ENCODE measurements at regions not wholly inside any gene's neighbourhood (a gene's known extent, or its start where the extent isn't known, plus 50 kb on each side); places are given as distances from the start of the nearest gene placed in this dataset.
"Not testable (repeated sequence)": the region's sequence is repeated elsewhere in the genome, so short reads cannot be mapped to it uniquely, and the experiment has no call there.

DNA sequence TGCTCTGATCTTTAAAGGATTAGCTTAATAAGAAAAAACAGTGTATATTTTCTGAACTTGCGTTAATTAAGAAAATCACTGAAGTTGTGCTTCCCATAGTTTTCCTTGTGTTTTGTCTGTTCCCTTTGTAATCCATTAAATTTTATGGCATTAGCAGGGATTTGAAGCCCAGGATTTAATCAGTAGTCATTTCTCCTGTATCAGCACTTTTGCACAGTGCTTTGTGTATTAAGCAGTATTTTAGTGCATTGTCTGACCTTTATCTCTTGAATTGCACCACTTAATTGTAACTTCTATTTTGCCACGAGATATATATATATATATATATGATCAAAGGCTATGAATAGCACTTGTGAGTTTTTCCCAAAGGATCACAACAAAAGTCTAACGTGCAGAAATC lies 133.7 kb downstream of the S1PR1 start:
- no peak for DNase-seq (ENCODE audit: low read depth)

DNA sequence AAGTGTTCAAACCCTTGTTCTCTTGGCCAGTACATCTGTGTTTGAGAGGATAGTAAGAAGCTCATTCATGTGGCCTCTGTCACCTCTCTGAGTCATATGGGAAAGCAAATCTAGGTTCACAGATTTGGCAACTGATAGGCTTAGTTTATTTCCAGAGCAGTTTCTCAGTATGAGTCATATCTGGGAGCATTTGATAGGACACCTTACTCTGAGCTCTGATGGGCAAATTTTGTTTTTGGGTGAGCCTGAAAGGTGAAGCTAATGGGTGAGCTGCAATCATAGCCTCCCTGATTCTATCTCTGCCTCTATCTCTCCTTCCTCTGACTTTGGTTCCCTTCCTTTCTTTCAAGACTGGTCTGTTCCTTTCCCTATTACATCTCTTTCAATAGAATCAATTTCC lies 134.4 kb downstream of the S1PR1 start:
- DNase-seq (ENCODE audit: low read depth) = no peak

DNA sequence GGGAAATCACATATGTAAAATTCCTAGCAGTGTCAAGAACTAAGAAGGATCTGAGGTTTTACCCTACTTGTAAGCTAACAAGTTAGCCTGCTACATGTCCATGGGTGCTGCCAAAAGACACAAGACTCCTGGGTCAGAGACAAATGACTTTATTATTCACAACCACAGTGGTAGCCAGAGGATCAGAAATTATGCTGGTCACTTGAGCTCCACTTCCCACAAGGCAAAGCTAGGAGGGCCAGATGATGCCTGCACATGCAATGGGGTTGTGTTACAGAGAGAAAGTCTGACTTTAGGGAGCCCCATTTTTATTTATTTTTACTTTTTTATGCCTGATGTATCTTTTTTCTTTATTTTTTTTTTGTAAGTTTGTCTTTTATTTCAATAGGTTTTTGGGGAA lies 136.8 kb downstream of the S1PR1 start:
- DNase-seq (ENCODE audit: low read depth) = no peak

DNA sequence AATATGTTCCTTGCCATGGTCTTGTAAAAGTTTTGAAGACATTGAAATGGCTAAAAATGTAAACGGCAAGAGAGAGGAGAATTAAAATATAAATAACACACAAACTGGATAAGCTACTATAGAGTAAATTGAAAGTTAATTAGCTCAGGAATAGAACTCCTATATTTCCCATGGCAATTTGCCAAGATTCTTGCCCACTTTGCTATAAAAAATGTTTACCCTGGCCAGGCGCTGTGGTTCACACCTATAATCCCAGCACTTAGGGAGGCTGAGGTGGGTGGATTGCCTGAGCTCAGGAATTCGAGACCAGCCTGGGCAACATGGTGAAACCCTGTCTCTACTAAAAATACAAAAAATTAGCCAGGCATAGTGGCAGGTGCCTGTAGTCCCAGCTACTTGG lies 138.6 kb downstream of the S1PR1 start:
- DNase-seq (ENCODE audit: low read depth) = not testable (repeated sequence)

DNA sequence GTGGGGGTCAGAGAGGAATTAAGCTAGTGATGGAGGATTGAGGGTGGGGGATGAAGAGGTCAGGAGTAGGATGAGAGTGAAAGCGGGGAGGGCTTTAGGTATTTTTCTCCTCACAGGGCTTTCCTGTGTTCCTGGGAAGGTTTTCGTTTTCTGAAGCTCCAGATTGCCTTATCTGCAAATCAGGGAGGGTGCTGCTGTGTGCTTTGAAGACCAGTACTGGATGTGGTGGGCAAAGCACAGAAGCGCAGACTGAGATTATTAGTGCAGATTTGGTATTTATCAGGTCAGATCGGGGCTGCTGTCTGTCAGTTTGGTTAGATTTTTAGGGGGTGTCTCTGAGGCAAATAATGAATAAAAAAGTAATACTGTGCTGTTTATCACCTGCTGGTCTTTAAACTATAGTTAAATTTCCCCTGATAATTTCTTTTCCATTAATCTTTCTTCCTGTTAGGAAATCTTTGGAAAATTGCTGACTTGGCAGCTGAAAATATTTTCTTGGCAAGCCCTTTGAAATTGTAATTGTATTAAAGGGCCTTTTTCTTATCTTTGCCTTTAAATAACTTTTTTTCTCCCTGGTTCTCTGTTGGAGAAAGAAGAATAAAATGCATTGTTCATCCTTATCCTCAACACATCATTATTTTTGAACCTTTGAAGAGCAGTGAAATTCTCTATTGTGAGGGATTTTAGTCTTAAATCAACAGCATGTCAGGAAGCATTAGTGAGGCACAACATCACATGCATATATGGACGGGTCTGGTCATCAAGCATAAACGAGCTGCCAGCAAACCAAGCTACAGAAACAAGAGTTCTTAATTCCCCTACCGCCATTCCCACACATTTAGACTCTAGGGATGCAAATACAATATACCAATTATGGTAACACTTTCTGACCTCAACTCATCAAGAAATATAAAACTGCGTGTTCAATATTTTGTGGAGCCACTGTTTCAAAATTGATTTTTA lies 139.6 kb downstream of the S1PR1 start:
- no peak for DNase-seq (ENCODE audit: low read depth)

DNA sequence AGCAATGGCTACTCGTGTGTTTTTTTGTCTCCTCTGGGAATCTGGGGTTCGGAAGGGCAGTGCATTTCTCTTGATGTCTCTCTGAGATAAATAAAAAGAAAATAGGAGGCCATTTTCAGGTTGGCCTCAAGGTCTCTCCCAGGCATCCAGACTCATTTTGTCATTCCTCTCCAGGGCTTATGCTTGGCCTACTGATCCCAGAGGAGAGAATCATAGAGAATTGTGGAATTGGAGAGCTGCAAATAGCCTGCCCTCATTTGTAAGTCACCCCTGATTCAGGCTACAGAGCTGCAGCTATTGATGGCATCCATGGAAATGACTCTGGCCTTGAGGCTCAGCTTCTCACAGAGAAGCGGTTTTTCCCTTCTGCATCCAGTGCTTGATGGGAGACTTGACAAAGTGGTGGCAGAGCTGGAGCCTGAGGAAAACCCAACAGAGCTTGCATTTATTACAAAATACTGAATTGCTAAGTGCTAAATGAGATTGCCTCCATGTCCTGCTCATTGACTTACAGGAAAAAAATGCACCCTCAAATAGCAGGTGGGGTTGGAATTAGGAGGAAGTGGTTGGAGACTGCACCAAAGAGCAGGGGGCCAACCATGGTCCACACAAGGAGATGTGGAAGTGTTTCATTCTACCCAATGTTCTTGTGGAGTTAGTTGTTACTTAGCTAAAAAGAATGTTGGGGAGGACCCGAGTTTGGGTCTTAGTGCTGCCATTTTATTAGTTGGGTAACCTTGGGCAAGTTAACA lies 140.4 kb downstream of the S1PR1 start:
- no peak for DNase-seq (ENCODE audit: low read depth)

DNA sequence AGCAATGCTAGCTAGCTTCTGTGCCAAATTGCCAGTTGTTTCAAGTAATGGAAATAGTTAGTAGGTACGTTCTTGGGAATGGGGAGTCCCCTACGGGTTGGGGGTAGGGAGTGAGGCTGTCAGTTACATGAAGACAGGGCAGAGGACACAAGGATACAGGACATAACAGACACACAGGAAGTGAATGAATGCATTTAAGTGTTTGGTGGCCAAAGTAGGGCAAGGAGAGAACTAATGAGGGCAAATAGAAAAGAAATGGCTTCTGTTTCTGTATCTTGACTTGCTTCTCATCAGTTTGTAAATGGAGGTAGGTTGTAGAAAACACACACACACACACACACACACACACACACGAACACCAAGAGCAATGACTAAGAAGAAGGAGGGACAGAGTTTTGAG lies 142.2 kb downstream of the S1PR1 start:
- DNase-seq (ENCODE audit: low read depth) = no peak

DNA sequence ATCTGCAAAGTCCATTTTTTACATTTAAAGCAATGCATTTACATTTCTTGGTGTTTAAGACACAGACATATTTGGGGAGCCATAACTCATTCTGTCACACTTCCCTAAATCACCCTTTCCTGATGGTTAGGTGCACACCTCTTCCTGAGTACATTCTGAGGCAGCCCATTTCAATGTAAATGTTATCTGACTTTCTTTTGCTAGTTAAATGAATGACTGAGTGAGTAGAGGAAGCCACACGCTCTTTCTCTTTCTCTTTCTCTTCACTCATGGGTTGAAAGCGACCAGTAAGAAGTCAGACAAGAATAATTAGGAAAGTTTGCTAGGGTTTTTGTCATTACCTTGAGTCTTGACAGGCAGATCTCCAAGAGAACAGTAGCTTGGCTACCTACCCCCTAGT lies 143.1 kb downstream of the S1PR1 start:
- no peak for DNase-seq (ENCODE audit: low read depth)

DNA sequence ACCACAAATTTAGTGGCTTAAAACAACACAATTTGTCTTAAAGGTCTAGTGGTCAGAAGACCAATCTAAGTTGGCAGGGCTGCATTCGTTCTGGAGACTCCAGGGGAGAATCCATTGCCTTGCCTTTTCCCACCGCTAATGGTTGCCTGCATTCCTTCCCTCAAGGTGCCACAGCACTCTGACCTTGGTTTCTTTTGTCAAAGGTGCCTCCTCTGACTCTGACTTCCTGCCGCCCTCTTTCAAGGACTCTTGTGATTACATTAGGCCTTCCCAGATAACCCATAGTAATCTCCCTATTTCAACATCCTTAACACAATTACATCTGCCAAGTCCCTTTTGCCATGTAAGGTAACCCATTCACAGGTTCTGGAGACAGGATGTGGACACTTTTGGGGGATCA lies 145.3 kb downstream of the S1PR1 start:
- DNase-seq (ENCODE audit: low read depth) = no peak

DNA sequence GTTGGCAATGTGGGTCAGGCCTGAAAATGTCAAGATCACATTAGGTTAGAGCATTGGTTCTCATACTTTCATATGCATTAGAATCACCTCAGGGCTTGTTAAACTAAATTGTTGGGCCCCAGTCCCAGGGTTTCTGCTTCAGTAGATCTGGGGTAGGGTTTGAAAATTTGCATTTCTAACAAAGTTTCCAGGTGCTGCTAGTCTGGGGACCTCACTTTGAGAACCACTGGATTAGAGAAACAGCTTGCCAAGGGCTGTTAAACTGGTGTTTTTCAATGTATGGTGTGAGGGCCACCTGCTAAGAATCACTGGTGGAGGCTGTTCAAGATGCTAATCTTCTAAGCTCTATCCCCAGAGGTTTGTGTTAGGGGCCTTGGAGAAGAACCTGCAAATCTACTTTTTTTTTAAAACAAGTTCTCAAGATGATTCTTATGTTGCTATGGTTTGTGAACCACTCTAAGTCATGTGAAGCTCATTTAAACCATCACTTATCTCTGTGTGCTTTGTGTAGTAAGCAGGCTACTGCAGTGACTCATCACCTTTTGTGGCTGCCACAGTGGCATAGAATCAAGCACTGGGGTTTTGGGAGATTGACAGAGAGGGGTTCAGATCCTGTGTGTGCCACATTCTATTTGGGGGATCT lies 152.2 kb downstream of the S1PR1 start:
- no peak for DNase-seq (ENCODE audit: low read depth)

DNA sequence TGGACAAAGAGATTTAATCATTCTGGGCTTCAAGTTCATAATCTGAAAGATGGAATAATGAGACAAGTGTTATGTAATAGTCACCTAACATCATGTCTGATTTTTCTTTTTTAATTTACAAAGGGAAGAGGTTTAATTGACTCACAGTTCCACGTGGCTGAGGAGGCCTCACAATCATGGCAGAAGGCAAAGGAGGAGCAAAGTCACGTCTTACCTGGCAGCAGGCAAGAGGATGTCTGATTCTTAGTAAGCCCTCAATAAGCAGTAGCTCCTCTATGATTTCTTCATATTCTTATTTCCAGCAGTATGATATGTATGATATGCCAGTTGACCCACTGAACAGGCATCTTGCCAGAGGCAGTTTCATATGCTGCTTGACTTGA lies 152.7 kb downstream of the S1PR1 start:
- no peak for DNase-seq (ENCODE audit: low read depth)

DNA sequence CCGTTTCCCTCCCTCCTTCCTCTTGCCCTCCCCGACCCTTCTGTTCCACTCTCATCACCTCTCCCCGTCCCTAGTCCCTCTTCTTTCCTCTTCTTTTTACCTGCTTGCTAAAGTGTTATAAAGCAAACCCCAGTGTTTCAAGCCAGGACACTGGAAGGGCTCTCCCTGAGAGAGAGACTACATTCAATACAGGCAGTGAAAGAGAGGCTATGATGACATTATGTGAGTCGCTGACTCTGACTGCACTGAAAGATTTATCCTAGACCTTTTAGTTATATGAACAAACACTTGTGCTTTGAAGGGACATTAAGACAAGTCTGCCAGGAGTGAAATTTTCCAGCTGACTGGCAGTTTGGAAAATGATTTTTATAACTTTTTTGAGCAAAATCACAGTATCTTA lies 155.7 kb downstream of the S1PR1 start:
- no peak for DNase-seq (ENCODE audit: low read depth)

DNA sequence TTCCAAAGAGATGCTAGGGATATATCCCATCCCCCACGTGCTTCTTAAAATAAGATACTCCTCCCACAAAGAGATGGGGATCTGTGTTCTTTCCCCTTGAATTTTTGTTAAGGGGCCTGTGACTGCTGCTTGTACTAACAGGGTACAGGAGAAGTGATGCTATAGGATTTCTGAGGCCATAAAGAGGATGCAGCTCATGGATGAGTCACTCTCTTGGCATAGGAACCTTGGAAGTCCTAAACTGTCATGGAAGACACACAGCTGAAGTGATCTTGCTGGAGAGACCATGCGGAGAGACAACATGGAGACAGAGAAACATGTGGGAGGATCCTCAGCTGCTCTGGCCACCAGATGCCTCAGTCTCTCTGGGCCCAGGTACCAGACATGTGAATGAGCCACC lies 157.2 kb downstream of the S1PR1 start:
- DNase-seq (ENCODE audit: low read depth) = no peak

DNA sequence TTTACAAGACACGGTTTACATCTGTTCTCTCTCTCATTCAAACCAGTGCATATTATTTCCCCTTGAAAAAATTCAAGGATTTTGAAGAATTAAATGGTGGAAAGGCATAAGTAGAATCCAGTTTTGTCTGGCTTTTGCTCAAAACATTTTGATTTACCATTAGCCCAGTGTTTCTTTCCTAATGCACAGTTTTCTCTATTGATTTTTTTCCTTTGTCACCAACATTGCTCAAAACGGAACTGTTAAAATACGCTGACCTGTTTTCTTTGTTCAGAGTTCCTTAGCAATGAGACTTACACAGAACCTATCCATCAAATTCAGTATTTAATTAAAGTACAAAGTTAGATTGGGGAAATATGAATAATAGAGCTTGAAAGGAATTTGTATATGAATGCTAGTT lies 162.4 kb downstream of the S1PR1 start:
- DNase-seq (ENCODE audit: low read depth) = no peak

DNA sequence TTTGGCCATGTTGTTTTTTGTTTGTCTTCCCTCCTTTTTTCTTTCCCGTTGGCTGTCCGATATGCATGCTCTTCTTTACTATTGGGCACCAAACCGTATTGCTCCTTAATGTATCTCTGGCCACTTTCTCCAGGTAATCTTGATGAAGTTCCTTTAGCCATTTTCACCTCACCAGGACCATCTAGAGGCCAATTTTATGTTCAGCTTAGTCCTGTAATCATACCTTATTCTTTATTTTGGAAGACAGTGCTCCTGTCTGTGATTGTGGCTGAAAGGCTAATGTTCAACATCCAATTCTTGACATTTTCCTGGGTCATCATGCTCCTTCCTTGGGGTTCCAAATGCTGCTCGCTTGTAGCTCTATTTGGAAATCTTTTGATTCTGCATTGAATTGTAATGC lies 169.5 kb downstream of the S1PR1 start:
- no peak for DNase-seq (ENCODE audit: low read depth)

DNA sequence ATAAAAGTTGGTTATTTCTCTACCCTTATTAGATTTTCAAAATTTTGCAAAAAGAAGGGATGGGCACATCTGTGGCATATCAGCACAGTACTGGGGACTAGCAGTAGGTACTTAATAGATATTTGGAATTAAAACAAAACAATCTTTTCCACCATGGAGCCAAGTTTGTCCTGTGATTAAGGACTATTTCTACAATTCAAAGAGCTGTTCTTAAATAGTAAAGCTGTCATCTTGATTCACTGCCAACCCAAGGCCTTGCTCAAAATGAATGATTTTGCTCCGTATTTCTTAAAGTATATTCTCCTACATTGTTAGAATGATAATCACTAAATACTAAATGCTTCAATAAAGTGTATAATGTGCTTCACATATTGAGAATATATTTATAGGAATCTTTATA lies 169.9 kb downstream of the S1PR1 start:
- no peak for DNase-seq (ENCODE audit: low read depth)

DNA sequence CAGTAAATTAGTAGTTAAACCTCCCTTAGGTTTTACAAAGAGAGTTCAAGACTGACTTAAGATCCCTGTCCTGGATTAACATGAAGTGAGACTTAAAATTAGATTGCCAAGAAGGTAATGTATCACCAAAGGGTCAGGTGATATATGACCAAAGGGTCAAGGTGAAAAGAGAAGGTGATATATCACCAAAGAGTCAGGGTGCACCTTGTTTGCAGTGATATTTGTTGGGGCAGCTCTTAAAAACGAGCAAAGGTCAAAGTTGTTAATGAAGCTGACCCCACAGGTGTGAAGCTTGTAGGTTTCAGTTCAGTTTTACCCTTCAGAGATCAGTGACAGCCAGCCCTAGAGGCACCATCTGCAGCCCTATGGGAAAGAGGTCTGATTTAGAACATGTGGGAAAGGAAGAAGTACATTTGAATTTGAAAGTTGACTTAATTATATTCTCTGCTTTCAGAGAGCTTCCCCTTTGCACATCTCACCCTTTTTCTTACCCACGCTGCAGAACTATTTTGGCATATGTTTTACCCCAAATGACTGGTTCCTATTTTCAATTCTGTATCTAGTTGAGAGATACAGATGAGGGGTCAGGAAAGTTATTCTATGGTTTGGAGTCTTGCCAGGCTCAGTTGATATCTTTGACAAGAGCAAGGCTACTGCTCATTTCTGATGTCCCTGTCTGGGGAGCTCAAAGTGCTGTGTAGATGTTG lies 170.8 kb downstream of the S1PR1 start:
- no peak for DNase-seq (ENCODE audit: low read depth)

DNA sequence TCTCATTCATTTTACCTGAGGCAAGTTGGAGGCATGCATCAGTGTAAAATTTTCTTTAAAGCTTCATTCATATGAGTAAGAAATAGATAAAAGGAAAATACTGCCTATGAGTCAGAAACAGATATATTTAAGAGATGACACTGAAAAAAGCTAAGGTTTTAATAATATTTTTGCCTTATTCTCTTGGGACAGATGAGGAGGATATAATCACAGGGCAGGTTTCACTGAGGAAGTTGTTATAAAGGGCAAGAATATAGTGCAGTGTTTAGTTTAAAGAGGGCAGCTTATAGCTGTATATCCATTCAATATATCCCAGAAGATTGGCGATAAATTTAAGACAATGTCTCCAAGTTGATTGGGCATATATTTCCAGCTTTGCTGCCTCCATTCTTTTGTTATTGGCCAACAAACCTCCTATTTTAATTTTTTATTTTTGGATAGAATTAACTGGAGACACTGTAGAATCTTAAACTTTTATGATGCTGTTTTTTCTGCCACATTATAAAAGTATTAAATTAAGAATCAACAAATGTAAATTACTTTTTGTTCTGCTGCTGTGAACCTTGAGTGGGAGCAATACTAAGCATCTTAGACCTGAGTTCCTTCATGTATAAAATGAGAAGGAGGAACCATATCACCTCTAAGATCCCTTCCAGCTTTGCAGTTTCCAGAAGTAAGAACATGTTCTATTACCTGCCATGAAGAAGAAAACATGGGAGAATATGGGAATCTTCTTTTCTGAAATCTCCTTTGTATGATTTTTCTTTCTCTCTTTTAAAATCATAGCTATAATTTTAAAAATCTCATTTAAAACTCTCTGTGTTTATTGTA lies 171.6 kb downstream of the S1PR1 start:
- no peak for DNase-seq (ENCODE audit: low read depth)

DNA sequence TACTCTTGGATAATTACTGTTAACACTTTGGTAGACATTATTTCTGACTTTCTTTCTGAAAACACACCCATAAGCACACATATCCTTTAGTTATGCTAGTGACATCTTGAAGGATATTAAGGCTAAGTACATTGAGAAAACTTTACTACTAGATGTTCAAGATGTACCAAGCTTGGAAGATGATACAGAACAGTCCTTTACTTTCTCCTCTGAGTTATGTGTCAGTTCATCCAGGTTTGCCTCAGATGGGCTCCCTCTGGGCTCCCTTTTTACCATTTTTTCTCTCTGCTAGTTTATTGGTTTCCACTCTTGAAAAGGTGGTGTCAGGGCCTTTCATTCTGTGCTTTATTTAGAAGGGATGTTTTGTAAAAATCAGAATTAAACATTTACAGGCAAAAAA lies 172.3 kb downstream of the S1PR1 start:
- DNase-seq (ENCODE audit: low read depth) = no peak

DNA sequence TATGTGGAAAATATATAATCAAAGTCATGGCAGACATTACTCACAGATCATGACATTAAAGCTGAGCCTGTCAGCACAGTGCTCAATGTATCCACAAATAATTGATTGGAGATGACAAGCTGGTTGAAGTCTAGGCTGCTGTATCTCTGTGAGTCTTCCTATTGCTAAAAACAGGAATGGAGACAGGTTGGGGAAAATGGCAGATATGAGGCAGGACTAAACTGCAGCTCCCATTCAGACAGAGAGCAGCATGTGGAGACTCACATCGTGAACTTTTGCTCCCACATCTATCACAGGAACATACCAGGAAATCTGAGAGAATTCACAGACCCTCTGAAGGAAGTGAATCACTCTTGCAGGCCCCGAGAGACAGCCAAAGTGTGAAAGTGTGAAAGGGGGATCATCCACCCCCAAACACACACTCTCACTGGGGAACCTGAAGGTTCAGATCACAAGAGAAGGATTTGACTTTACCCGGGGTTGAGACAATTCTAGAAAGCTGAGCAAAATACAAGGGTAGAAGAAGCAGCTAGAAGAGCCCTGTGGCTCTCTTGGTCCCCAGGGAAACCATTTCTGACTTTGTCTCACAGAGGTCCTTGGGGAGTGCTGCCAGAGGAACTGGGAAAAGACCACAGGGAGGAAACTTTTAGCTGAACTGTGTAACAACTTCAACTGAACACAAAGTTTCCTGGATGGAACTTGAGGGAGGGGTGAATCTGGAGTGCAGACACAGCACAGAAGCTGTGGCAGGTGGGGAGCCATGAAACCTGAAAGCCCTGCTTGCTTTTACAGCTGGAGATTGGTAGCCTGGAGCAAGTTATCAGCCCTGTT lies 173.4 kb downstream of the S1PR1 start:
- no peak for DNase-seq (ENCODE audit: low read depth)

DNA sequence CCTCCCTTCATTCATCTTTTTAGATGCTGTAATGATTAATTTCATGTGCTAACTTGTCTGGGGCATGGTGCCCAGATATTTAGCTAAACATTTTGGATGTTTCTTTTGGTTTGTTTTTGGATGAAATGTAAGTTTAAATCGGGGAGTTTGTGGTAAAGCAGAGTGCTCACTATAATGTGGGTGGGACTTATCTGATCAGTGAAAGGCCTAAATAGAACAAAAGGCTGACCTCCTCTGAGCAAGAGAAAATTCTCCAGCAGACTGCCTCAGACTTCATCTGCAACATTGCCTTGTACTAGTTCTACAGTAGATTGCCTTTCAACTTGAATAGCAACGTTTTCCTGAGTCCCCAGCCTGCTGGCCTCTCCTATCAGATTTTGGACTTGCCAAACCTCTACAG lies 183.6 kb downstream of the S1PR1 start:
- DNase-seq (ENCODE audit: low read depth) = no peak
